KMS-11 (cell line): ENCODE measurements at regions not wholly inside any gene's neighbourhood (a gene's known extent, or its start where the extent isn't known, plus 50 kb on each side); places are given as distances from the start of the nearest gene placed in this dataset.

Experiments
- H2AFZ ChIP-seq: fragments of 200-600 bp; sonication (generic); 2 replicates; pipeline ENCODE4 v1.6.1; 2016; ENCODE audit warnings: antibody characterized with exemption, mixed run types, low read depth
- H3K27ac ChIP-seq: fragments of 200-600 bp; sonication (generic); 2 replicates; pipeline ENCODE4 v1.6.1; 2016; ENCODE audit warnings: mild to moderate bottlenecking, mixed run types
- H3K27me3 ChIP-seq: fragments of 200-600 bp; sonication (generic); 2 replicates; pipeline ENCODE4 v1.6.1; 2017; ENCODE audit warnings: mild to moderate bottlenecking, low read depth, mixed run types, moderate library complexity; ENCODE audit not compliant: insufficient read depth
- H3K36me3 ChIP-seq: fragments of 200-600 bp; sonication (generic); 2 replicates; pipeline ENCODE4 v1.6.1; 2017; ENCODE audit warnings: mild to moderate bottlenecking, mixed run types; ENCODE audit not compliant: insufficient read depth
- H3K4me1 ChIP-seq: fragments of 200-600 bp; sonication (generic); 2 replicates; pipeline ENCODE4 v1.6.1; 2016; ENCODE audit warnings: mild to moderate bottlenecking, low read depth, mixed run types; ENCODE audit not compliant: poor library complexity, severe bottlenecking
- H3K4me2 ChIP-seq: fragments of 200-600 bp; sonication (generic); 2 replicates; pipeline ENCODE4 v1.7.0; 2016; ENCODE audit warnings: mild to moderate bottlenecking, mixed run types
- H3K4me3 ChIP-seq: fragments of 200-600 bp; sonication (generic); IDR thresholded peaks from 2 replicates; pipeline ENCODE4 v1.6.1; 2017; ENCODE audit warnings: low read depth, low read length, mixed read lengths; ENCODE audit not compliant: insufficient read depth
- H3K79me2 ChIP-seq: fragments of 200-600 bp; sonication (generic); 2 replicates; pipeline ENCODE4 v1.6.1; 2016; ENCODE audit warnings: low read depth, mixed run types; ENCODE audit not compliant: insufficient read depth
- H3K9ac ChIP-seq: fragments of 200-600 bp; sonication (generic); 2 replicates; pipeline ENCODE4 v1.6.1; 2016; ENCODE audit warnings: mild to moderate bottlenecking, mixed run types
- H4K20me1 ChIP-seq: fragments of 200-600 bp; sonication (generic); 2 replicates; pipeline ENCODE4 v1.6.1; 2016; ENCODE audit warnings: mild to moderate bottlenecking, mixed run types; ENCODE audit not compliant: insufficient read depth
- TF ChIP-seq, protein P1 (sequence below): fragments of 200-600 bp; sonication (generic); conservative IDR thresholded peaks from 2 replicates; pipeline ENCODE4 v1.6.1; 2017; ENCODE audit warnings: low read depth, mild to moderate bottlenecking, antibody characterized with exemption, low read length, moderate library complexity, mixed read lengths

- TF ChIP-seq, protein P1, sequence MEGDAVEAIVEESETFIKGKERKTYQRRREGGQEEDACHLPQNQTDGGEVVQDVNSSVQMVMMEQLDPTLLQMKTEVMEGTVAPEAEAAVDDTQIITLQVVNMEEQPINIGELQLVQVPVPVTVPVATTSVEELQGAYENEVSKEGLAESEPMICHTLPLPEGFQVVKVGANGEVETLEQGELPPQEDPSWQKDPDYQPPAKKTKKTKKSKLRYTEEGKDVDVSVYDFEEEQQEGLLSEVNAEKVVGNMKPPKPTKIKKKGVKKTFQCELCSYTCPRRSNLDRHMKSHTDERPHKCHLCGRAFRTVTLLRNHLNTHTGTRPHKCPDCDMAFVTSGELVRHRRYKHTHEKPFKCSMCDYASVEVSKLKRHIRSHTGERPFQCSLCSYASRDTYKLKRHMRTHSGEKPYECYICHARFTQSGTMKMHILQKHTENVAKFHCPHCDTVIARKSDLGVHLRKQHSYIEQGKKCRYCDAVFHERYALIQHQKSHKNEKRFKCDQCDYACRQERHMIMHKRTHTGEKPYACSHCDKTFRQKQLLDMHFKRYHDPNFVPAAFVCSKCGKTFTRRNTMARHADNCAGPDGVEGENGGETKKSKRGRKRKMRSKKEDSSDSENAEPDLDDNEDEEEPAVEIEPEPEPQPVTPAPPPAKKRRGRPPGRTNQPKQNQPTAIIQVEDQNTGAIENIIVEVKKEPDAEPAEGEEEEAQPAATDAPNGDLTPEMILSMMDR: no peak
- Histone ChIP-seq H3K4me1 (no peaks in the 10 kb centered on the region), H3K27me3 (no peaks in the 10 kb centered on the region), H2AFZ (no peak overlapping the region), H3K79me2 (no peaks in the 10 kb centered on the region), H4K20me1 (no peaks in the 10 kb centered on the region), H3K27ac (no peak overlapping the region), H3K4me2 (no peak overlapping the region), H3K4me3 (no peak overlapping the region), H3K36me3 (no peaks in the 10 kb centered on the region), H3K9ac (no peak overlapping the region)
Measured at GRCh38 chr2:136175868-136176267, 57.9 kb upstream of the CXCR4 start.

DNA sequence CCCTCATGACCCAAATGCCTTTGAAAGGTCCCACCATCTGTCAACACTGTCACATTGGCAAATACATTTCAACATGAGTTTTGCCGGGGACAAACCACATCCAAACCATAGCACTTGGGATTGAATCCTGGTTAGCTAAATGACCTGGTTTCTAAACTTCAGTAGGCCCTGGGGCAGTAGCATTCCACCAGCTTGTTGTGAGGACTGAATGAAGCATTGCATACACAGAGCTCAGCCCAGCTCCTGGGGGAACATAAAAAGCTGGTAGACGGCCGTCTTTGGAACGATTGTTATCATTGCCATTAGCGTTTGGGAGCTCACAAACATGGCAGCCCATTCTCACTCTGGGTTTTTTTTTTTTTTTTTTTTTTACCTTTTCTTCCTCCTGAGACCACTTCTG, 57.5 kb upstream of the CXCR4 start:
- Histone ChIP-seq H3K4me2 (no peak overlapping the region), H3K36me3 (no peaks in the 10 kb centered on the region), H4K20me1 (no peaks in the 10 kb centered on the region), H3K27me3 (no peaks in the 10 kb centered on the region), H3K9ac (no peak overlapping the region), H3K4me3 (no peak overlapping the region), H2AFZ (no peak overlapping the region), H3K4me1 (no peaks in the 10 kb centered on the region), H3K27ac (no peak overlapping the region), H3K79me2 (no peaks in the 10 kb centered on the region)
- TF ChIP-seq, protein P1: no peak

DNA sequence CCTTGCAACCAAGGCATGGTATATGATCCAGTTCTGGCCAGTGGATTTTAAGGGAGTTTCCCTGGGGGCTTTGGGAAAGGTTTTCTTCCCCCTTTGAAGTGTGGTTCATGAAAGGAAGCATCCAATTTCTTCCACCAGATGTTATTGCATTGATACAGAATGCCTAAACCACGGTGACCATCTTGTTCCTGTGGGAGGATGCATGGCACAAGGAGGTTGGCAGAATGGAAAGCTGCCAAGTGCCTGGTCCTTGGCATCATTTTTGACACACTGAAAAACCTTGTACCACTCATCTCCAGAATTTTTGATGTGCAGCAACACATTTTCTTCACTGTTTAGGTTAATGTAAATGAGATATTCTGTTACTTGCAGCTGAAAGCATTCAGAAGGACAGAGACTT, 55.2 kb upstream of the CXCR4 start:
- no peaks in the 10 kb centered on the region for H3K27me3 ChIP-seq

GRCh38 chr2:136171223-136171622, 53.3 kb upstream of the CXCR4 start:
- TF ChIP-seq, protein P1: no peak

More for the DNA sequence above, 55.2 kb upstream of the CXCR4 start:
- Histone ChIP-seq H4K20me1 (no peaks in the 10 kb centered on the region), H3K4me2 (no peak overlapping the region), H3K79me2 (no peaks in the 10 kb centered on the region), H3K27ac (no peak overlapping the region), H2AFZ (no peak overlapping the region), H3K4me1 (no peaks in the 10 kb centered on the region), H3K4me3 (no peak overlapping the region), H3K9ac (no peak overlapping the region), H3K36me3 (no peaks in the 10 kb centered on the region)
- TF ChIP-seq, protein P1: no peak

More at GRCh38 chr2:136171223-136171622, 53.3 kb upstream of the CXCR4 start:
- no peaks in the 10 kb centered on the region for H3K79me2 ChIP-seq
- no peak overlapping the region for H2AFZ ChIP-seq
- no peaks in the 10 kb centered on the region for H3K27me3 ChIP-seq
- H3K9ac ChIP-seq: no peak overlapping the region
- no peak overlapping the region for H3K27ac ChIP-seq
- no peaks in the 10 kb centered on the region for H3K4me1 ChIP-seq
- H3K36me3 ChIP-seq: no peaks in the 10 kb centered on the region
- no peak overlapping the region for H3K4me2 ChIP-seq
- no peaks in the 10 kb centered on the region for H4K20me1 ChIP-seq
- no peak overlapping the region for H3K4me3 ChIP-seq
